OCI-LY3 (cell line): ENCODE measurements at regions not wholly inside any gene's neighbourhood (a gene's known extent, or its start where the extent isn't known, plus 50 kb on each side); places are given as distances from the start of the nearest gene placed in this dataset.

Experiments used
- EZH2phosphoT487 ChIP-seq: fragments of 200-600 bp; shearing (Covaris generic); IDR thresholded peaks from 2 replicates; pipeline ENCODE4 v1.6.1; 2018; ENCODE audit warnings: antibody characterized with exemption, mixed run types, low read depth
- TF ChIP-seq, protein P1 (sequence below): fragments of 200-600, 300-600 bp; sonication (generic); IDR thresholded peaks from 2 replicates; pipeline ENCODE4 v1.5.1; 2014; ENCODE audit warnings: antibody characterized with exemption, low read length, low read depth

DNA sequence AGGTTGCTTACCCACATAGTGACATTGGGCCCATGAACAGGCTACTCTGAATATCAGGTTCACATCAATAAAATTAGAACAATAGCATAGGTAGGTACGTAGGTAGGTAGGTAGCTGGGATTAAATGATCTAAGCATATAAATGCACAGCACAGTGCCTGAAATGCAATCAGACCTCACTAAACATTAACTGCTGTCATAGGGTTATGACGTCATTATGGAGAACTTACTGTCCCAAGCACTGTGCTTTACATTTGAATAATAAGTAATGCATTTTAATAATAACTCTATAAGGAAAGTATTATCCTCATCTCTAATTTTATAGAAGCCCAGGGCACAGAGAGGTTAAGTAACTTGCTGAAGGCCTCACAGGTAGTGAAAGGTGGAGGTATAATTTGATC, 112.5 kb downstream of the RPS24 start:
- no peak for TF ChIP-seq EZH2phosphoT487
- TF ChIP-seq, protein P1, sequence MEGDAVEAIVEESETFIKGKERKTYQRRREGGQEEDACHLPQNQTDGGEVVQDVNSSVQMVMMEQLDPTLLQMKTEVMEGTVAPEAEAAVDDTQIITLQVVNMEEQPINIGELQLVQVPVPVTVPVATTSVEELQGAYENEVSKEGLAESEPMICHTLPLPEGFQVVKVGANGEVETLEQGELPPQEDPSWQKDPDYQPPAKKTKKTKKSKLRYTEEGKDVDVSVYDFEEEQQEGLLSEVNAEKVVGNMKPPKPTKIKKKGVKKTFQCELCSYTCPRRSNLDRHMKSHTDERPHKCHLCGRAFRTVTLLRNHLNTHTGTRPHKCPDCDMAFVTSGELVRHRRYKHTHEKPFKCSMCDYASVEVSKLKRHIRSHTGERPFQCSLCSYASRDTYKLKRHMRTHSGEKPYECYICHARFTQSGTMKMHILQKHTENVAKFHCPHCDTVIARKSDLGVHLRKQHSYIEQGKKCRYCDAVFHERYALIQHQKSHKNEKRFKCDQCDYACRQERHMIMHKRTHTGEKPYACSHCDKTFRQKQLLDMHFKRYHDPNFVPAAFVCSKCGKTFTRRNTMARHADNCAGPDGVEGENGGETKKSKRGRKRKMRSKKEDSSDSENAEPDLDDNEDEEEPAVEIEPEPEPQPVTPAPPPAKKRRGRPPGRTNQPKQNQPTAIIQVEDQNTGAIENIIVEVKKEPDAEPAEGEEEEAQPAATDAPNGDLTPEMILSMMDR, result no peak
